ENCODE measurements at regions not wholly inside any gene's neighbourhood (a gene's known extent, or its start where the extent isn't known, plus 50 kb on each side); places are given as distances from the start of the nearest gene placed in this dataset.
A peak's percentile ranks its signal among the peaks of the same experiment; 100 is the strongest.

DNA sequence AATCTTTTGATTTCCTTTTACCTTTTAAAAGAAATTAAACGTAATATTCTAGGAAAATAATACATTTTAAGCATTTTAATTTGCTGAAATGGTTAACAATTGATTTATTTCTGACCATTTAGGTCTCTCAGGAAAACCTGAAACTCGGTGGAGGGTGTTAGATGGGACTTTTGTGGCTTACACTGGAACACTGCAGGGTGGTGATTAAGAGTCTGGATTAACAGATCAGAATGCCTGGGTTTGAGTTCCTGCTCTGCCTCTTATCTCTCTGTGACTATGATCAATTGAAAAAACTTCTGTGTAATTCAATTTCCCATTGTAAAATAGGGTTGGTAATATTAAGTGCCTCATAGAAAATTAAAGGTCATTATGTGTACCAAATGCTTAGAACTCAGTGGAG, 168.7 kb downstream of the UBE2E3 start:
- 63% methylated on average over 2 of the region's 2 CpGs for WGBS
- ATAC-seq (no peak), DNase-seq (no peak)
- Histone ChIP-seq H3K27me3 (ENCODE audit: control insufficient read depth, insufficient read depth) (no peaks in the 10 kb centered on the region), H3K9me3 (ENCODE audit: control insufficient read depth, low read length) (no peaks in the 10 kb centered on the region), H3K4me3 (ENCODE audit: low read length) (no peak overlapping the region), H3K4me1 (ENCODE audit: control insufficient read depth, insufficient read depth, low read length) (no peaks in the 10 kb centered on the region), H3K27ac (ENCODE audit: low read length) (no peak overlapping the region)
- intact Hi-C loops (cut with DNase I) = no loop called here

DNA sequence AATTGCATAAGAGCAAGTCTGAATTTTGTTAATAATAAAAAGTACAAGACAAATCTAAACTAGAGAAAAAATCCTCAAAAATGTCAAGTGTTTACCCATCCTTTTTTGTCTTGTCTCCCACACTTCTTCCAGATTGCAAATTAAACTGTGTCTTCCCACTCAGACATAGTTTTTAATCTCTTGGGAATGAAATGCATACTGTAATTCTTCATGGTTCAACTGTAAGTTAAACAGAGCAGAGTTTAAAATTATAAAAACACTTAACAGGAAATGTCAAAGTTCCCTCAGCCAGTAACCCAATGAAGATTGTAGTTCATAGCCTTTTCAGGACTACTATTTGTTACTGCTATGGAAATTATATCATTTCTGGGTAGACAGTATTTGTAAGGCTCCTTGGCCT, 171.8 kb downstream of the UBE2E3 start:
- ATAC-seq (no peak), DNase-seq (no peak)
- Histone ChIP-seq H3K4me3 (ENCODE audit: low read length) (no peak overlapping the region), H3K27ac (ENCODE audit: low read length) (no peak overlapping the region), H3K27me3 (ENCODE audit: control insufficient read depth, insufficient read depth) (no peaks in the 10 kb centered on the region), H3K4me1 (ENCODE audit: control insufficient read depth, insufficient read depth, low read length) (no peaks in the 10 kb centered on the region), H3K9me3 (ENCODE audit: control insufficient read depth, low read length) (no peaks in the 10 kb centered on the region)
- intact Hi-C loops (cut with DNase I) = no loop called here

DNA sequence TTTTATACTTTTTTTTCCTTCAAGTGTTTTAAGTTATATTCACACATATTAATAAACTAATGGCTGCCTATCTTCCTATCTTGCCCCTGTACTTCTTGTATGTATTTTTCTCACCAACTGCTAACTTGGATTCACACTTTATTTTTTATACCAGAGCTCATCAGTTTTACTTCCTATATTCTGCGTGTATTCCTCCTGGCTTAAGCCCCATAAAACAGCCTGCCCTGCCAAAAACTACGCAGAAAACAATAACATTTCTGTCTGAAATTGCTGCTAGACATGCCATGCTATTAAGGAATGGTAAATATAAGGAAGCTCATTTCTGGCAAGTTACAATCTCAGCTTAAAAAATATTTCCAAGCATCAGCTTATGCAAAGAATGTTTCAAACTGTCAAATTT, 172.3 kb downstream of the UBE2E3 start:
- no peaks in the 10 kb centered on the region for H3K27me3 ChIP-seq (ENCODE audit: control insufficient read depth, insufficient read depth)
- H3K9me3 ChIP-seq (ENCODE audit: control insufficient read depth, low read length) = no peaks in the 10 kb centered on the region
- 34% methylated on average over 2 of the region's 2 CpGs for WGBS
- H3K4me1 ChIP-seq (ENCODE audit: control insufficient read depth, insufficient read depth, low read length) = no peaks in the 10 kb centered on the region
- no peak overlapping the region for H3K27ac ChIP-seq (ENCODE audit: low read length)
- no peak for DNase-seq
- ATAC-seq = no peak
- intact Hi-C loops (cut with DNase I) = no loop called here
- no peak overlapping the region for H3K4me3 ChIP-seq (ENCODE audit: low read length)

DNA sequence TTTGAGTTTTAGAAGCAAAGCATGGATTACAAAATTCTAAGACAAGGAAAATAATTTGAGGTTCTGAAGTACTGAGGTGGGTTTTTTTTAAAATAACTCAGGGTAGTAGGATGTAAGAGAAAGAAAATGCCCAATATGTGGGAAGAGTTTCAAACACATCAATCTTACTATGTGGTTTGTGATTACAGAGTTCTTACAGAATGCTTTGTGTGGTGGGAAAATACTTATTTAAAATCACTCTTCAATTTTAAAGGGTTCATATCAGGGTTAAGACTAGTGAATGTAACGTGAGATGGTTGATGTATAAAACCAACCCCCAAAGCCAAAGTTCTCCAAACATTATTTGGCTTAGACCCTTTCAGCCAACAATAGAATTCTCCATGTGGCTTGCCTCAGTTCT, 173.5 kb downstream of the UBE2E3 start:
- H3K4me1 ChIP-seq (ENCODE audit: control insufficient read depth, insufficient read depth, low read length) = no peaks in the 10 kb centered on the region
- no peaks in the 10 kb centered on the region for H3K9me3 ChIP-seq (ENCODE audit: control insufficient read depth, low read length)
- H3K4me3 ChIP-seq (ENCODE audit: low read length) = no peak overlapping the region
- intact Hi-C loops (cut with DNase I) = no loop called here
- no peak overlapping the region for H3K27ac ChIP-seq (ENCODE audit: low read length)
- H3K27me3 ChIP-seq (ENCODE audit: control insufficient read depth, insufficient read depth) = no peaks in the 10 kb centered on the region
- WGBS = 48% methylated on average over 1 of the region's 1 CpG
- no peak for ATAC-seq
- DNase-seq = no peak

DNA sequence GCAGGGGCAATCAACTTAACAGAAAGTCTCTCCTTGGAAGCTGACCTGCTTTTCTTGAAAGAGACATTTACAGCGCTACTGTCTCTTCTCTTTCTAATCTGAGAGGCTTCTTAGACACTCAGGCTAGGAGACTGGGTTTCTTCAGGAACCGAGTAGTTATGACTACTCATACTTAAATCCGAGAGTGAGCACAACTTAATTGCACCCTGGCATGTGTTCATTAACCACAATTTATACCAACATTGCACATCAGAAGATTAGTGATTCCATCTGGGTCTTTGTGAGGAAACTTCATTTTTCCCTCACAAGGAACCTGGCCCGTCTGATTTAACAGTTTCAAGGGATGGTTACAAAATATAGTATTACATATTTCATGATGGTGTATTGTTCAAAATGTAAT, 176.9 kb downstream of the UBE2E3 start:
- H3K9me3 ChIP-seq (ENCODE audit: control insufficient read depth, low read length) = no peaks in the 10 kb centered on the region
- no peak overlapping the region for H3K4me3 ChIP-seq (ENCODE audit: low read length)
- WGBS = 87% methylated on average over 4 of the region's 4 CpGs
- intact Hi-C loops (cut with DNase I) = no loop called here
- DNase-seq = no peak
- no peak for ATAC-seq
- H3K27me3 ChIP-seq (ENCODE audit: control insufficient read depth, insufficient read depth) = no peaks in the 10 kb centered on the region
- no peak overlapping the region for H3K27ac ChIP-seq (ENCODE audit: low read length)
- no peaks in the 10 kb centered on the region for H3K4me1 ChIP-seq (ENCODE audit: control insufficient read depth, insufficient read depth, low read length)

DNA sequence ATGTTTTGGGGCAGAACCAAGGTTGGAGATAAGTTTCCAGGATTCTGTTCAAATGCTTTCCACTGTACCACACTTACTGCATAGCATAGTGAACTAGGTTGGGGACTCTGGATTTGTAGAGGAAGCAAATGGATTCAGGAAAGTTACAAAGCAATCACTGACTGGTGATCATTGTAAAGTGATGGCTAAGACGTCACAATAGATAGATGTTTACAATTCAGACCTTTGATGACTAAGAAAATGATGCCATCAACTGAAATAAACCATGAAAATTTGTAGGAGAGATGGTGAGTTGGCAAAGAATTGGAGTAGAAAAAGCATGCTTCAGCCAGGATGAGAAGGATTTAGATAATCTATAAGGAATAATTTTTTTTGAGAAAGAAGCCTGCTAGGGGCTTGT, 178.0 kb downstream of the UBE2E3 start:
- intact Hi-C loops (cut with DNase I) = no loop called here
- H3K27ac ChIP-seq (ENCODE audit: low read length) = no peak overlapping the region
- ATAC-seq (no peak), DNase-seq (no peak)
- H3K4me1 ChIP-seq (ENCODE audit: control insufficient read depth, insufficient read depth, low read length) = no peaks in the 10 kb centered on the region
- no peaks in the 10 kb centered on the region for H3K27me3 ChIP-seq (ENCODE audit: control insufficient read depth, insufficient read depth)
- H3K4me3 ChIP-seq (ENCODE audit: low read length) = no peak overlapping the region
- H3K9me3 ChIP-seq (ENCODE audit: control insufficient read depth, low read length) = no peaks in the 10 kb centered on the region
- 58% methylated on average over 1 of the region's 1 CpG for WGBS

DNA sequence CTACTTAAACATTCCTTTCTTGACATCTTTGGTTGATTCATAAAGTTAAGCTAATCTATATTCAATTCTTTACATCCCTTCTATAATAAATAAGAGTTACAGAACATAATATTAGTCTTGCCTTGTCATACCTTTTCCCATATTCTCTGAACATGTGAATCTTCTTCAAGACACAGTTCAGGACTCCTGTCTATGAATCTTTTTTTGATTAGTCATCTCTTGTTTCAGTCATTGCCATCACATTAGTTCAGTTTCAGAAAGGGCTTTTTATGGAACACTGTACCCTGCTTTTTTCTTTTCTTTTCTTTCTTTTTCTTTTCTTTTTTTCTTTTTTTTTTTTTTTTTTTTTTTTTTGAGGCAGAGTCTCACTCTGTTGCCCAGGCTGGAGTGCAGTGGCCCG, 181.2 kb downstream of the UBE2E3 start:
- Histone ChIP-seq H3K9me3 (ENCODE audit: control insufficient read depth, low read length) (no peaks in the 10 kb centered on the region), H3K4me3 (ENCODE audit: low read length) (no peak overlapping the region), H3K27ac (ENCODE audit: low read length) (no peak overlapping the region), H3K27me3 (ENCODE audit: control insufficient read depth, insufficient read depth) (no peaks in the 10 kb centered on the region), H3K4me1 (ENCODE audit: control insufficient read depth, insufficient read depth, low read length) (no peaks in the 10 kb centered on the region)
- intact Hi-C loops (cut with DNase I) = no loop called here
- WGBS = 97% methylated on average over 1 of the region's 1 CpG
- ATAC-seq (no peak), DNase-seq (no peak)

DNA sequence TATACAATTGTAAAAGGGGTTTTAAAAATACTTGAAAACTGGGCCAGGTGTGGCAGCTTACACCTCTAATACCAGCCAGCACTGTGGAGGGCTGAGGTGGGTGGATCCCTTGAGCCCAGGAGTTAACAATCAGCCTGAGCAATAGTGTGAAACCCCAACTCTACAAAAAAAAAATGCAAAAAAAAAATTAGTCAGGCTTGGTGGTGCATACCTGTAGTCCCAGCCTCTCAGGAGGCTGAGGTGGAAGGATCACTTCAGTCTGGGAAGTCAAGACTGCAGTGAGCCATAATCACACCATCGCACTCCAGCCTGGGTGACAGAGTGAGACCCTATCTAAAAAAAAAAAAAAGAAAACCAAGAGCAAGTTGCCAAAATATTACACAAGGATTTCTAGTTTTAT, 182.7 kb downstream of the UBE2E3 start:
- Histone ChIP-seq H3K4me3 (ENCODE audit: low read length) (no peak overlapping the region), H3K9me3 (ENCODE audit: control insufficient read depth, low read length) (no peaks in the 10 kb centered on the region), H3K4me1 (ENCODE audit: control insufficient read depth, insufficient read depth, low read length) (no peaks in the 10 kb centered on the region), H3K27ac (ENCODE audit: low read length) (no peak overlapping the region), H3K27me3 (ENCODE audit: control insufficient read depth, insufficient read depth) (no peaks in the 10 kb centered on the region)
- WGBS = 88% methylated on average over 1 of the region's 1 CpG
- ATAC-seq = no peak
- peak in 1 of 3 donors; percentile 18 for DNase-seq
- intact Hi-C loops (cut with DNase I) = no loop called here

DNA sequence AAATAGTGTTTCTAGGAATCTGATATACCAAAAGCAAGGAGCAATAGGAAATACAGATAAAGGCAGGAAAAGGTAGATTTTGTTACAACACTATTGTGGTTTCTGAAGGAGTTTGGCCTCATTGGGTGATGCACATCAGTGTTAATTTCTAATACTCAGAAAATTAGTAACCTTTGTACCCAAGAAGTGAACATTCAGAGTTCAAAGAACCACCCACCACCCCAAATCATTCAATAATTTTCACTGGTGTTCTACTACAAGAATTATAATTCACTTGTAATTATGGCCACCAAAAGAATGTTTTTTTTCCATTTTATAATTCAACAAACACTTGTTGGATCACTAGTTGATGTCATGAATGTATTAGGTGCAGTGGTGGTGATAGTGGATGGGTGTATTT, 183.3 kb downstream of the UBE2E3 start:
- DNase-seq = no peak

DNA sequence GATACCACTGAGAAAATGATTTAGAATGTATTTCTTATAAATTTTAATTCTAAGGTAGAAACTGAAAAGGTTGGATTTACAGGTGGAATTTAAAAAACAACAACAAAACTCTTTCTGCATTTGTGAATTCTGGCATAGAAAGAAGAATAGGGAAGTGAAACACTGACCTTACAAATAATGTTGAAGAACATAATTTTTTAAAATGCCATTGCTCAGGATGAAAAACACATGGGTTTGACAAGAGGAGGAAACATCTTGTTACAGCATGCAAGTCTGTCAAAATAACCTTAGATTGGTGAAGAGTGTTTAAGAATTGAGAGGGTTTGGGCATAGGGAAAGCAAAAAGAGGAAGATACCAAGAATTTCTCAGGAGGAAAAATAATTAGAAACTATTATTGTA, 184.3 kb downstream of the UBE2E3 start:
- ATAC-seq (no peak), DNase-seq (no peak)
- Histone ChIP-seq H3K4me3 (ENCODE audit: low read length) (no peak overlapping the region), H3K27ac (ENCODE audit: low read length) (no peak overlapping the region), H3K9me3 (ENCODE audit: control insufficient read depth, low read length) (no peaks in the 10 kb centered on the region), H3K4me1 (ENCODE audit: control insufficient read depth, insufficient read depth, low read length) (no peaks in the 10 kb centered on the region), H3K27me3 (ENCODE audit: control insufficient read depth, insufficient read depth) (no peaks in the 10 kb centered on the region)
- intact Hi-C loops (cut with DNase I) = no loop called here

More for the DNA sequence above, 183.3 kb downstream of the UBE2E3 start:
- Histone ChIP-seq H3K27me3 (ENCODE audit: control insufficient read depth, insufficient read depth) (no peaks in the 10 kb centered on the region), H3K9me3 (ENCODE audit: control insufficient read depth, low read length) (no peaks in the 10 kb centered on the region), H3K4me1 (ENCODE audit: control insufficient read depth, insufficient read depth, low read length) (no peaks in the 10 kb centered on the region), H3K4me3 (ENCODE audit: low read length) (no peak overlapping the region), H3K27ac (ENCODE audit: low read length) (no peak overlapping the region)
- ATAC-seq = no peak
- intact Hi-C loops (cut with DNase I) = no loop called here

DNA sequence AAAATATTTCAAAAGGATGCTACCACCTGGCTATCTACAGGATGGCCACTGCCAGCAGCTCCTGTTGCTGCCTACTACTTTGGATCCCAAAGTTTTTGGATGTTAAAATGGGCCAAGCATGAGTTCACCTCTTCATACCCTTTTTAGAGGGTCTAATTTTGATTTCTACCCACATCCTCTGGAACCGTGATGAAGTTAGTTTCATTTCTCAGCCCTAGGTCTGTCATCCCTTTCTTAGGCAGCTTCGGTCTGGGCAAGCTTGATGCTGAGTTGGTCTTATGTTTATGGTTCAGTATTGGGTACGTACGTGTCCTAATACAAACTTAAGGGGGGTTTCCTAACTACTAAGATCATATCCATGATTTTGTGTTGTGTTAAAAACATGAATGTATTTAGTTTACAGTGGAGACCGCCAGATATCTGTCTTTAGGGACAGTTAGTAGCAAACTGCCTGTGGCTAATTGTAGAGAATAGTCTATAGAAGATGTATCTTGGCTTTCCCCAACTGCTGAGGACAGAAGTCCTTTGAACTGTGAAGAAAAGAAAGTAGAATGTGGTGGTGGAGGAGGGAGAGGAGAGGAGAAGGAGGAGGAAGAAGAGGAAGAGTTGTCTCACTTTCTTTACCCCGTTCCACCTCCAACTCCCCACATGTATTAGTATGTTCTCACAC, 184.9 kb downstream of the UBE2E3 start:
- no peak for DNase-seq
- Histone ChIP-seq H3K27me3 (ENCODE audit: control insufficient read depth, insufficient read depth) (no peaks in the 10 kb centered on the region), H3K27ac (ENCODE audit: low read length) (no peak overlapping the region), H3K4me3 (ENCODE audit: low read length) (no peak overlapping the region), H3K9me3 (ENCODE audit: control insufficient read depth, low read length) (no peaks in the 10 kb centered on the region), H3K4me1 (ENCODE audit: control insufficient read depth, insufficient read depth, low read length) (no peaks in the 10 kb centered on the region)
- WGBS = 76% methylated on average over 6 of the region's 6 CpGs
- intact Hi-C loops (cut with DNase I) = no loop called here
- ATAC-seq = no peak

DNA sequence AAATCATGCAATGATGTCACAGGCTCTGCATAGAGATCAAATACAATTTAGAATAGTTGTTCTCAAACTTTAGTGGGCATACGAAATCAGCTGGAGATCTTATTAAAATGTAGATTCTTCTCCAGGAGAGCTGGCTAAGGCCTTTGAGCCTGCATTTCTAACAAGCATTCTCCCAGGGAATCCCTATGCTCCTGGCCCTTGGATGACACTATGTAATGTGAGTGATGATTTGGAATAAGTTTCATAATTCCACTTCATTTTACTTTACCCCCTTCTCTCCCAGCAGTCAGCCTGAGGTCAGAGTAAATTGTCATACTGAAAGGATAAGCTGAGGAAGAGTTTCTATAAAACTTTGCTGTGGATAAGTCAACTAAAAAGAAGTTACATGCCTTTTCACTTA, 189.1 kb downstream of the UBE2E3 start:
- ATAC-seq = no peak
- no peak overlapping the region for H3K4me3 ChIP-seq (ENCODE audit: low read length)
- WGBS = 51% methylated on average over 1 of the region's 1 CpG
- H3K27me3 ChIP-seq (ENCODE audit: control insufficient read depth, insufficient read depth) = no peaks in the 10 kb centered on the region
- H3K4me1 ChIP-seq (ENCODE audit: control insufficient read depth, insufficient read depth, low read length) = no peaks in the 10 kb centered on the region
- intact Hi-C loops (cut with DNase I) = no loop called here
- no peaks in the 10 kb centered on the region for H3K9me3 ChIP-seq (ENCODE audit: control insufficient read depth, low read length)
- DNase-seq = no peak
- H3K27ac ChIP-seq (ENCODE audit: low read length) = no peak overlapping the region

All from right cardiac atrium (tissue), 5 donors.